Pancreas (tissue), 10 donors: ENCODE measurements at regions not wholly inside any gene's neighbourhood (a gene's known extent, or its start where the extent isn't known, plus 50 kb on each side); places are given as distances from the start of the nearest gene placed in this dataset.

Experiments
- ATAC-seq, 4 donors: fragments of 200-7000 bp; cut with Tn5 transposase; one replicate each; pipeline versions ENCODE4 v1.8.0 to v1.9.1; 2020; ENCODE audit warnings: mild to moderate bottlenecking in 4 of 4, moderate library complexity in 4 of 4
- DNase-seq, 6 donors: peaks; one replicate each; pipeline ENCODE4 v3.0.0-alpha.2; 2020
- FAIRE-seq: peaks from 2 replicates; lab custom pipeline; 2012; peaks lifted over from hg19 to GRCh38; lab: Jason Lieb, UNC
- H3K27ac ChIP-seq, 4 donors: fragments of 200-600 bp; sonication (generic); 1 replicate in 3 of 4; 2 replicates in 1 of 4; pipeline versions ENCODE4 v1.5.0 to v1.8.0; 2020
- H3K27me3 ChIP-seq, 4 donors: fragments of 200-600 bp; one replicate each; pipeline ENCODE4 v1.8.0; 2021
- H3K36me3 ChIP-seq, 3 donors: fragments of 200-600 bp; sonication (generic) in 1 of 3; one replicate each; pipeline versions ENCODE4 v1.5.0 to v1.8.0; 2020 to 2021
- H3K4me1 ChIP-seq, 3 donors: fragments of 200-600 bp; one replicate each; pipeline ENCODE4 v1.8.0; 2021
- H3K4me3 ChIP-seq, 4 donors: fragments of 200-600 bp; sonication (generic) in 2 of 4; one replicate each; pipeline versions ENCODE4 v1.5.0 to v1.8.0; 2020 to 2021
- H3K9me3 ChIP-seq, 4 donors: fragments of 200-600 bp; one replicate each; pipeline ENCODE4 v1.8.0; 2021
- CTCF ChIP-seq, 4 donors: fragments of 200-600 bp; sonication (generic) in 3 of 4; IDR thresholded peaks; one replicate each; pipeline versions ENCODE4 v1.5.0 to v1.8.0; 2021; ENCODE audit warnings: antibody characterized with exemption in 4 of 4
- WGBS, 2 donors: extraction: QIAGEN DNeasy Blood & Tissue Kit; methylation state at CpG; one replicate each; pipeline ENCODE4 v1.1.7; 2013; 5-methylcytosine and 5-hydroxymethylcytosine counted together
- intact Hi-C, 3 donors: fragments of 100-400 bp; cut with DNase I; formaldehyde crosslinking; loops; one replicate each; pipeline versions ENCODE4 v1.11.1 to v1.14.2; 2022
- donor health status: healthy with polysubstance abuse.
- donor health status: DM: no; HTN: no; CAD: no; lungs with moderate emphysema.
- donor health status: DM: no; HTN: no; CAD: no.
- donor health status: control.
- donor health status: control.
- donor health status: Bipolar disorder and iron deficiency.
- donor health status: DM: yes; HTN: yes; CAD: no.
- donor health status: DM: no; HTN: no; CAD: no.
- donor health status: DM: no; HTN: no; CAD: no.
- donor health status: DM: yes; HTN: yes; CAD: no.

GRCh38 chr4:32864713-32865351 lies 2144.7 kb downstream of the PCDH7 start:
- H3K4me3 ChIP-seq: no peak overlapping the region
- H3K36me3 ChIP-seq: no peaks in the 10 kb centered on the region
- no peak for TF ChIP-seq CTCF (IDR thresholded peaks at IDR 0.05)
- intact Hi-C loops: no loop called here
- H3K9me3 ChIP-seq: no peaks in the 10 kb centered on the region
- no peak for ATAC-seq
- no peak overlapping the region for H3K27ac ChIP-seq
- no peaks in the 10 kb centered on the region for H3K4me1 ChIP-seq
- no peak for DNase-seq
- 59 to 77% methylated on average over 3 of the region's 3 CpGs for WGBS, 2 donors
- FAIRE-seq: no peak
- no peaks in the 10 kb centered on the region for H3K27me3 ChIP-seq

GRCh38 chr4:32876546-32876945 lies 2156.4 kb downstream of the PCDH7 start:
- FAIRE-seq (no peak), ATAC-seq (no peak), DNase-seq (no peak)
- intact Hi-C loops: no loop called here
- 62 to 66% methylated on average over 5 of the region's 5 CpGs for WGBS, 2 donors
- Histone ChIP-seq H3K27ac (no peak overlapping the region), H3K9me3 (no peaks in the 10 kb centered on the region), H3K36me3 (no peaks in the 10 kb centered on the region), H3K4me1 (no peaks in the 10 kb centered on the region), H3K4me3 (no peak overlapping the region), H3K27me3 (no peaks in the 10 kb centered on the region)
- no peak for TF ChIP-seq CTCF (IDR thresholded peaks at IDR 0.05)

GRCh38 chr4:32879913-32880312 lies 2159.7 kb downstream of the PCDH7 start:
- H3K36me3 ChIP-seq: no peaks in the 10 kb centered on the region
- TF ChIP-seq CTCF (IDR thresholded peaks at IDR 0.05): no peak
- WGBS, 2 donors: 69 to 81% methylated on average over 1 of the region's 1 CpG
- no peak overlapping the region for H3K27ac ChIP-seq
- DNase-seq: no peak
- H3K4me3 ChIP-seq: no peak overlapping the region
- intact Hi-C loops: no loop called here
- H3K9me3 ChIP-seq: no peaks in the 10 kb centered on the region
- ATAC-seq: no peak
- no peaks in the 10 kb centered on the region for H3K27me3 ChIP-seq
- FAIRE-seq: no peak
- H3K4me1 ChIP-seq: no peaks in the 10 kb centered on the region

- TF ChIP-seq CTCF (IDR thresholded peaks at IDR 0.05): no peak
- H3K27me3 ChIP-seq: no peaks in the 10 kb centered on the region
- no peak overlapping the region for H3K27ac ChIP-seq
- WGBS, 2 donors: 39 to 41% methylated on average over 2 of the region's 2 CpGs
- no peaks in the 10 kb centered on the region for H3K4me1 ChIP-seq
- FAIRE-seq (no peak), ATAC-seq (no peak), DNase-seq (no peak)
- no peak overlapping the region for H3K4me3 ChIP-seq
- no peaks in the 10 kb centered on the region for H3K36me3 ChIP-seq
- H3K9me3 ChIP-seq: no peaks in the 10 kb centered on the region
- intact Hi-C loops: no loop called here
These were observed 2164.0 kb downstream of the PCDH7 start for GRCh38 chr4:32884198-32884597.

- H3K27me3 ChIP-seq: no peaks in the 10 kb centered on the region
- intact Hi-C loops: no loop called here
- no peak overlapping the region for H3K4me3 ChIP-seq
- TF ChIP-seq CTCF (IDR thresholded peaks at IDR 0.05): no peak
- no peak overlapping the region for H3K27ac ChIP-seq
- no peaks in the 10 kb centered on the region for H3K4me1 ChIP-seq
- FAIRE-seq (no peak), DNase-seq (no peak), ATAC-seq (no peak)
- no peaks in the 10 kb centered on the region for H3K9me3 ChIP-seq
- 67 to 79% methylated on average over 4 of the region's 4 CpGs for WGBS, 2 donors
- no peaks in the 10 kb centered on the region for H3K36me3 ChIP-seq
These were observed 2170.2 kb downstream of the PCDH7 start for GRCh38 chr4:32890398-32890797.
